NCI-H187 (cell line): ENCODE measurements at regions not wholly inside any gene's neighbourhood (a gene's known extent, or its start where the extent isn't known, plus 50 kb on each side); places are given as distances from the start of the nearest gene placed in this dataset.

Experiments
- DNase-seq, 2 experiments: peaks; one replicate each; lab custom pipeline; 2025; lab: John Stamatoyannopoulos, UW

- DNase-seq: no peak
Observed at GRCh38 chr2:181341855-181342600, 115.2 kb upstream of the ITGA4 start.

GRCh38 chr2:181348107-181348837, 108.9 kb upstream of the ITGA4 start:
- DNase-seq: no peak

GRCh38 chr2:181352158-181352557, 105.0 kb upstream of the ITGA4 start:
- no peak for DNase-seq

- no peak for DNase-seq
Observed at GRCh38 chr2:181354626-181355025, 102.6 kb upstream of the ITGA4 start.

- DNase-seq: no peak
Observed at GRCh38 chr2:181356526-181357130, 100.6 kb upstream of the ITGA4 start.

GRCh38 chr2:181357979-181358378, 99.2 kb upstream of the ITGA4 start:
- no peak for DNase-seq

GRCh38 chr2:181362561-181362960, 94.6 kb upstream of the ITGA4 start:
- DNase-seq: no peak

GRCh38 chr2:181363164-181363563, 94.0 kb upstream of the ITGA4 start:
- no peak for DNase-seq

- DNase-seq: no peak
Observed at GRCh38 chr2:181364492-181365170, 92.6 kb upstream of the ITGA4 start.

GRCh38 chr2:181366675-181367175, 90.5 kb upstream of the ITGA4 start:
- DNase-seq: no peak

- no peak for DNase-seq
Observed at GRCh38 chr2:181367411-181367810, 89.8 kb upstream of the ITGA4 start.

- DNase-seq: no peak
Observed at GRCh38 chr2:181367906-181368435, 89.2 kb upstream of the ITGA4 start.

- no peak for DNase-seq
Observed at GRCh38 chr2:181370126-181370525, 87.1 kb upstream of the ITGA4 start.

GRCh38 chr2:181371195-181371594, 86.0 kb upstream of the ITGA4 start:
- DNase-seq: no peak

- DNase-seq: no peak
Observed at GRCh38 chr2:181371782-181372645, 85.2 kb upstream of the ITGA4 start.

- DNase-seq: no peak
Observed at GRCh38 chr2:181372646-181373040, 84.5 kb upstream of the ITGA4 start.

- no peak for DNase-seq
Observed at GRCh38 chr2:181374781-181375675, 82.2 kb upstream of the ITGA4 start.

- DNase-seq: no peak
Observed at GRCh38 chr2:181376442-181376841, 80.7 kb upstream of the ITGA4 start.

GRCh38 chr2:181376999-181377398, 80.2 kb upstream of the ITGA4 start:
- no peak for DNase-seq

- DNase-seq: no peak
Observed at GRCh38 chr2:181378491-181378890, 78.7 kb upstream of the ITGA4 start.
